GM18870 (cell line): ENCODE measurements at regions not wholly inside any gene's neighbourhood (a gene's known extent, or its start where the extent isn't known, plus 50 kb on each side); places are given as distances from the start of the nearest gene placed in this dataset.
"Not testable (repeated sequence)": the region's sequence is repeated elsewhere in the genome, so short reads cannot be mapped to it uniquely, and the experiment has no call there.

Experiments
- ATAC-seq: cut with Tn5 transposase; IDR thresholded peaks from one replicate; pipeline ENCODE4 v1.9.1; 2021; ENCODE audit warnings: moderate library complexity; ENCODE audit not compliant: unreplicated experiment

- ATAC-seq, result no peak
Observed at GRCh38 chr1:222077206-222077605, 335.3 kb upstream of the DUSP10 start.

- ATAC-seq, result no peak
Observed at GRCh38 chr1:222074317-222074716, 332.4 kb upstream of the DUSP10 start.

DNA sequence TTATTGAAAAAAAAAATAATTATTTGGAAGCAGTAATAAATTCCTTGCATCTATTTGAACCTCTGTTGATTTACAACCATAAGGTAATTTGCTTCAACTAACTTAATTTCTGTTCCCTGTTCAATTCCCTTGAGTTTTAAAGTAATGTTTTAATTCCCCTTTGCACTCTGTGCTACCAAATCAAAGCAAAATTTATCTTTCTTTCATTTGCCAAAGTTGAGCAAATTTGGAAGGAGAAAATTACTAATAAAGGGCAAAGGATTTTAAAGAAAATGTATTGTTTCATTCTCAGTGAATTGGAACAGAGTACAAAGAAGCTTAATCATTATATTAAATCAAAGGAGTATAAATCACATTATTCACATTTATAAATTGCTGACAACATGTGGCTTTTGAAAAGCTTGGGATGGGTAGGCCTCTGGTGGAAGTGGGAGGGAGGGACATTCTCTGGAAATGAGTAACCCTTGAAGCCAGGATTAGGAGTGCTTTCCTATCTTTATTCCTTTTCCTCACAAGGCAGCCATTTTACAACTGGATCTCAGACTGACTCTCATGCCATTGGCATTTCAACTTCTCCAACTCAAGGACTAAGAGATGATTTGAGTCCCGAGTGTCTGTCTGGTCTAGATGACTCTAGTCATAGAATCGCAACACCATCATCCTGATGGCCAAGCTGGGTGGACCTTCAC, 331.6 kb upstream of the DUSP10 start:
- ATAC-seq, result no peak

DNA sequence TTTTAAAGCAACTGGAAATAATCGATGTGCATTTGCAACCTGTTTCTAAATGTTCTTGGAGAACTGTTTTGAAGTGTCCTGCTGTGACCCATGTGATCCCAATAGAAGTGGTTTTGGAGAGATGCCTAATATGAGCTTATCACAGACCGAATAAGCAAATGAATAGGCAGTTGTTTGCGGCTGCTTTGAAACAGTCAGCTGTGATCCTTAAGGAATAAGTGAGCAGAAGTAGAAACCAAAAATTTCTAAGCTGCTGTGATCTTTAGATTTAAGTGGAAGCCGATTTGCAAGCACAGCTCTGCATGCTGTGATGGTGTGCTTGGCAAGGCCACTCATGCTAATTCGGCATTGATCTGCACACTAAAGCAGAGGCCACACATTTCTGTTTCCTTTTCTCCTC, 329.5 kb upstream of the DUSP10 start:
- ATAC-seq, result no peak

GRCh38 chr1:222068937-222069336, 327.0 kb upstream of the DUSP10 start:
- ATAC-seq, result no peak

DNA sequence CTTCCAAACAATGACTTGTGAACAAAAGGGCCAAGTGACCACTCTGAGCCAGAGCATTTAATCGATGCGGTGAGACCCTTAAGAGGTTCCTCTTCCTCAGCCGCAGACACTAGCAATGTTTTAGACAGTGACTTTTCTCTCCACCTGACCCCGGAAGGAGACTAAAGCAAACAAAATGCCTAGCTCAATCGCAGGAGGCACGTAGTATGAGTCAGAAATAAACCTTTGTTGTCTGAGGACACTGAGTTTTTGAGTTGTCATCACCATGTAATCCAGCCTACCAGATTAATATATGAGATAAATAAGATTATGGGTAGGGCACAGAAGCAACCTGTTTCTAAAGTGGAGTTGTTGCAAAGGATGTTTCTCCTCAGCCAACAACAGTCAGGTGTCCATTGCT, 326.2 kb upstream of the DUSP10 start:
- no peak for ATAC-seq

DNA sequence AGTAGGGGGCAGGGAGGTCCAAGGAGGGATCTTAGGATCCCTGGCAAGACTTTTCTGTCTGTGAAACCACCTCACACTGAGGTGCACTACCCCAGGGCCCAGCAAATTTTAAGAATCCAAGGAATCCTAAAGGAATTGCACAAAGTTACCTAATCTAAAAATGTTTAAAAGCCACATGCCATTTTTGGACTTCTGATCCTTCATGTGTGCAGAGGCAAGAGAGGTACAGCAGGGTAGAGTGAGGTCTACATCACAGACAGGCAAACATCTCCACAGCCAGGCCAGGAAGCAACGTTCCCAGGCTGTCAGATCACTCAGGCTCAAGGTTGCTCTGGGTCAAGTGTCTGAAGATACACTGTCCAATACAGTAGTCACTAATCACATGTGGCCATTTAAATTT, 324.6 kb upstream of the DUSP10 start:
- no peak for ATAC-seq

DNA sequence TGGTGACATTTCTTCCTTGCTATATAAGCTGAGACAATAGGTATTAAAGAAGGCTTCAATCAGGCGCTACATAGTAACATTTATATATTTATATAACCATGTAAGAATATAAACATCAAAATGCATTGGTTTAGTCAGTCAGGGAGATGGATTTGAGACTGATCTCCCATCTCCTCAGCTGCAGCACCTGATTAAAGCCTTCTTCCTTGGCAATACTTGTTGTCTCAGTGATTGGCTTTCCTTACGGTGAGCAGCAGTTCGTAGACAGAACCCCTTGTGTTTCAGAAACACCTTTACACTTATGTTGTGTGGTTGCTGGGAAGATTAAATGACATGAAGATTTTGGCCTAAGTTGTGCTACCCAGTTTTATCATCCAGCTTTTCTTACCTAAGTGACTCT, 323.3 kb upstream of the DUSP10 start:
- ATAC-seq, result no peak

DNA sequence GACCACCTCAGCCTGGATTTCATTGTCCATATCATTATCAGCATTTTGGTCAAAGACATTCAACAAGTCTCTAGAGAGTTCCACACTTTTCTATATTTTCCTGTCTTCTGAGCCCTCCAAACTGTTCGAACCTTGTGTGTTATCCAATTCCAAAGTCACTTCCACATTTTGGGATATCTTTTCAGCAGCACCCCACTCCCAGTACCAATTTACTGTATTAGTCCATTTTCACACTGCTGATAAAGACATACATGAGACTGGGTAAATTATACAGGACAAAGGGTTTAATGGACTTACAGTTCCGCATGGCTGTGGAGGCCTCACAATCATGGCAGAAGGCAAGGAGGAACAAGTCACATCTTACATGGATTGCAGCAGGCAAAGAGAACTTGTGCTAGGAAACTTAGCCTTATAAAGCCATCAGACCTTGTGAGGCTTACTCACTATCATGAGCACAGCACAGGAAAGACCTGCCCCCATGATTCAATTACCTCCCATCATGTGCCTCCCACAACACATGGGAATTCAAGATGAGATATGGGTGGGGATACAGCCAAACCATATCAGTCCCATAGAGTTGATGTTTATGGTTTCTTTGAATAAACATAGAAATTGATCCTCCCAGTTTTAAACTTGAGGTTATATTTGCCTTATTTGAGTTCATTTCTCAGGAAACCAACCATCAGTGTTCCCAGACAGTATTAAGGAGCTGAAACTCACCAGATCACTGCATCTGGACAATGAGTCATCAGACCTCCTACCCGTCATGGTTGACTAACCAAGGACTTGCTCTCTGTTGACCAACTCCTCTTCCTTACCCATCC, 322.7 kb upstream of the DUSP10 start:
- ATAC-seq, result no peak

DNA sequence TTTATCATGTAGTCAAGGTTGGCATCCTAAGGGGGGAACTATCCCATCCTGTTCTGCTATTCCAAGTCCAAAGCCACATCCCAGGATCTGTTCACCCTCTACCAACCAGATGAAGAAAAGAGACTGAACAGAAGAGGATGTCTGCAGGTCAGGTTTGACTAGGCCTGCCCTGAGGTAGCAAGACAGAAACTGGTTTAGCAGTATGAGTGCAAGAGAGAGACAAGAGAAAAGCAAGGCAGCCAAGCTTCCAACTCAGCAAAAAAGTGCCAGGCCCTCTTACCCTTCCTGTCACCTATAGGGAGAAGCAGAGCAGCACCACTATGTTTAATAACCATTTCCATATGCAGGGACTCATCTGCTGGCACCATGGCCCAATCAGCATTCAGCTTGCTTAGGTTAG, 320.8 kb upstream of the DUSP10 start:
- no peak for ATAC-seq

- no peak for ATAC-seq
Observed at GRCh38 chr1:222061711-222062359, 319.9 kb upstream of the DUSP10 start.

DNA sequence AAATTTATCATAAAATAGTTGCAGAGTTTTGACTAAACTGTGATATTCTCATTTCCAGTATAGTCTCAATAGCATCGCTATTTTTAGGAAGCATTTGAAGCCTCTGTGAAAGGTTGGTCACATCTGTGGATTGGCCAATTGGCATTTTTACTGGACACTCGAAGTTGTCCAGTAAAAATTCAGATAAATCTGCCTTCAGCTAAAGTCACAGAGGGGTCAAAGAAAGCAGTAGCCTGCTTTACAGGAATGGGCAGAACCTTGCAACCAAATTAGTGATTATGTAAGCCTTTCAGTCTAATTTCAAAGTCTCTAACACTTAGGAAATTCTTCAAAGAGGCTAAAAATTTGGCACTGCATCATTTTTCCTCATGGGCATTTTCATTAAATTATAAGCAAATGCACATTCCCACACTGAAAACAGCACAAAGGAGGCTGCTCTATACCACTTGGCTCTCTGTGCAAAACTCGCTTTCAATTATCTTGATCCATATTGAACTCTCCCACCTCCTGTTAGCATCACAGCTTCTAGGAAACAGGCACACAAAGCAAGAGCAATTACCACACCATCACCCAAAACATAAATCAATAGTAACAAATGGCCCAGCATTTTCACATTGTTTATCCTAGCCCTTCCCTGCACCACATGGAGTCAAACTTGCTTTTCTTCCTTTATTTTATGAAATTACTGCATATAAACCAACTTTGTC, 318.5 kb upstream of the DUSP10 start:
- ATAC-seq, result no peak

GRCh38 chr1:222058249-222058648, 316.4 kb upstream of the DUSP10 start:
- no peak for ATAC-seq

- ATAC-seq, result no peak
Observed at GRCh38 chr1:222057162-222057561, 315.3 kb upstream of the DUSP10 start.

DNA sequence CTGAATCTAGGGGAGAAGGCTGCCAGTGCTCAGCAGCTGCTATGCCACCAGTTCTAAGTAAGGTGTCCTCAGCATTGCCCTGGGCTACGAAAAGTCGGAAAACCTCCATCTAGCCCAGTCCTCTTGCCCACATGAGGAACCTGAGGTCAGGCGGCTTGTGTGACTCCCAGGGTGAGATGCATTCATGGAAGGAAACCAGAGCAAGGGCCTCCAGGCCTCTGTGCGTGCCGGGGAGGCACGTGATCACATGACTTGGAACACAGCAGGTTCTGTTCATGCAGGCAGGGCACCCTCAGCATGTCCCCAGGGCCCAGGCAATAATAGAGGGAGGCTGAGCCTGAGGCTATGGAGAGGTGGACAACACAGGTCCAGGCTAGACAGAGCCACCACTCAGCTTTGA, 312.5 kb upstream of the DUSP10 start:
- ATAC-seq, result no peak

GRCh38 chr1:222053790-222054294, 312.0 kb upstream of the DUSP10 start:
- no peak for ATAC-seq

- not testable (repeated sequence) for ATAC-seq
Observed at GRCh38 chr1:222051311-222051710, 309.4 kb upstream of the DUSP10 start.

DNA sequence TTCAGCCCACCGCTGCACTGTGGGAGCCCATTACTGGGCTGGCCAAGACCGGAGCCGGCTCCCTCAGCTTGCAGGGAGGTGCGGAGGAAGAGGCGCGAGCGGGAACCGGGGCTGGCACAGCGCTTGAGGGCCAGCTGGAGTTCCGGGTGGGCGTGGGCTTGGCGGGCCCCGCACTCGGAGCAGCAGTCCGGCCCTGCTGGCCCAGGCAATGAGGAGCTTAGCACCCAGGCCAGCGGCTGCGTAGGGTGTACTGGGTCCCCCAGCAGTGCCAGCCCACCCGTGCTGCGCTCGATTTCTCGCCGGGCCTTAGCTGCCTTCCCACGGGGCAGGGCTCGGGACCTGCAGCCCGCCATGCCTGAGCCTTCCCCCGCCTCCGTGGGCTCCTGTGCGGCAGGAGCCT, 307.8 kb upstream of the DUSP10 start:
- ATAC-seq, result not testable (repeated sequence)

- ATAC-seq, result no peak
Observed at GRCh38 chr1:222049176-222049575, 307.3 kb upstream of the DUSP10 start.

- ATAC-seq, result peak; percentile 91
Observed at GRCh38 chr1:222048094-222048595, 306.3 kb upstream of the DUSP10 start.

DNA sequence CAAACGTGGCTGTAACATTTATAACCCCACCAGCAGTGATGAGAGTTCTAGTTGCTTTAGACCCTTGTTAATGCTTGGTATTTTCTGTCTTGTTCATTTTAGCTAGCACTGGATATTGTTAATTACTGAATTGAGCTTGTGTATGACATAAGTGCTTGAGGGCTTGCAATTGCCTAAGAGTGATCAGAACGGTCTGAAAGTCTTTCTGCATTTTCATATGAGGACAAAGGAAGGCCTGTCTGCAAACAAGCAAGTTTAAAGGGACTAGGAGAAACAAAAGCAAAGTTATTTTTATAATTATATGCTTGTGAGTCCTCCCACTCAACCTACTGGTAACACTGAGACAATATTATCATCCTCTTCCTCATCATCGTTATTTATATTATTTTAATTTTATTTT, 305.5 kb upstream of the DUSP10 start:
- ATAC-seq, result no peak
